Peyer's patch (tissue), 4 donors: ENCODE measurements at regions not wholly inside any gene's neighbourhood (a gene's known extent, or its start where the extent isn't known, plus 50 kb on each side); places are given as distances from the start of the nearest gene placed in this dataset.
"Not testable (repeated sequence)": the region's sequence is repeated elsewhere in the genome, so short reads cannot be mapped to it uniquely, and the experiment has no call there.

Source experiments
- DNase-seq, 3 donors: peaks; one replicate each; pipeline ENCODE4 v3.0.0-alpha.2; 2017 to 2019
- H3K27ac ChIP-seq, 4 donors: fragments of 200-600 bp; sonication (generic); one replicate each; pipeline ENCODE4 v1.5.1; 2016 to 2019
- H3K27me3 ChIP-seq, 2 donors: fragments of 200-600 bp; sonication (generic); one replicate each; pipeline ENCODE4 v1.5.1; 2019
- H3K36me3 ChIP-seq, 3 donors: fragments of 200-600 bp; sonication (generic); one replicate each; pipeline ENCODE4 v1.5.1; 2016 to 2019
- H3K4me1 ChIP-seq, 4 donors: fragments of 200-600 bp; sonication (generic); one replicate each; pipeline ENCODE4 v1.5.1; 2016 to 2019
- H3K4me3 ChIP-seq, 4 donors: fragments of 200-600 bp; sonication (generic); 1 replicate in 3 of 4; 2 replicates in 1 of 4; pipeline ENCODE4 v1.5.1; 2016 to 2019; ENCODE audit warnings: mild to moderate bottlenecking in 1 of 4
- H3K9me3 ChIP-seq, 4 donors: fragments of 200-600 bp; sonication (generic); one replicate each; pipeline ENCODE4 v1.5.1; 2016 to 2019; ENCODE audit warnings: mild to moderate bottlenecking in 1 of 4
- CTCF ChIP-seq, 6 experiments: fragments of 450-650 bp in 4 of 6; fragments of 200-600 bp in 2 of 6; sonication (generic) in 1 of 6; IDR thresholded peaks; one replicate each; pipeline ENCODE4 v1.5.1; 2017 to 2019; ENCODE audit warnings: antibody characterized with exemption in 6 of 6, mild to moderate bottlenecking in 3 of 6, moderate library complexity in 1 of 6
- POLR2A ChIP-seq, 2 donors: fragments of 450-650 bp; IDR thresholded peaks; one replicate each; pipeline ENCODE4 v1.5.1; 2017; ENCODE audit warnings: antibody characterized with exemption in 2 of 2, mild to moderate bottlenecking in 2 of 2, moderate library complexity in 2 of 2

- no peak overlapping the region for H3K27ac ChIP-seq
- H3K4me3 ChIP-seq = no peak overlapping the region
- H3K27me3 ChIP-seq = peaks cover 0 to 54% of the 10 kb centered on the region in 2 donors
- H3K9me3 ChIP-seq = no peaks in the 10 kb centered on the region
- DNase-seq = no peak
- H3K36me3 ChIP-seq = no peaks in the 10 kb centered on the region
- TF ChIP-seq POLR2A (IDR thresholded peaks at IDR 0.05) (no peak), CTCF (IDR thresholded peaks at IDR 0.05) (no peak)
- peaks cover 0 to 21% (median 3%) of the 10 kb centered on the region in 4 donors for H3K4me1 ChIP-seq
Observed at GRCh38 chr1:147076442-147076841, 95.8 kb downstream of the PRKAB2 start.

GRCh38 chr1:147072482-147073432 lies 99.5 kb downstream of the PRKAB2 start:
- Histone ChIP-seq H3K9me3 (no peaks in the 10 kb centered on the region), H3K4me1 (no peaks in the 10 kb centered on the region), H3K27me3 (peaks cover 0 to 17% of the 10 kb centered on the region in 2 donors), H3K4me3 (peak overlapping the region in 3 of 4 donors; percentile 31 to 38 (median 33)), H3K27ac (peak overlapping the region in 1 of 4 donors; percentile 63), H3K36me3 (no peaks in the 10 kb centered on the region)
- DNase-seq = peak in 1 of 3 donors; percentile 60
- TF ChIP-seq POLR2A (IDR thresholded peaks at IDR 0.05) = no peak
- TF ChIP-seq CTCF (IDR thresholded peaks at IDR 0.05) = no peak

- Histone ChIP-seq H3K4me1 (no peaks in the 10 kb centered on the region), H3K36me3 (no peaks in the 10 kb centered on the region), H3K27ac (no peak overlapping the region), H3K27me3 (peaks cover 0 to 11% of the 10 kb centered on the region in 2 donors), H3K9me3 (no peaks in the 10 kb centered on the region), H3K4me3 (no peak overlapping the region)
- TF ChIP-seq POLR2A (IDR thresholded peaks at IDR 0.05) (no peak), CTCF (IDR thresholded peaks at IDR 0.05) (no peak)
- DNase-seq = no peak
Observed at GRCh38 chr1:147071142-147071541, 101.1 kb downstream of the PRKAB2 start.

- Histone ChIP-seq H3K27me3 (no peaks in the 10 kb centered on the region), H3K27ac (no peak overlapping the region), H3K36me3 (no peaks in the 10 kb centered on the region), H3K4me1 (no peaks in the 10 kb centered on the region), H3K4me3 (no peak overlapping the region), H3K9me3 (peaks cover 0 to 2% (median 0%) of the 10 kb centered on the region in 4 donors)
- no peak for TF ChIP-seq CTCF (IDR thresholded peaks at IDR 0.05)
- no peak for TF ChIP-seq POLR2A (IDR thresholded peaks at IDR 0.05)
- DNase-seq = no peak
Observed at GRCh38 chr1:147062956-147063355, 109.3 kb downstream of the PRKAB2 start.

- DNase-seq, H3K4me1 ChIP-seq, H3K27ac ChIP-seq, H3K4me3 ChIP-seq, H3K27me3 ChIP-seq, H3K36me3 ChIP-seq, H3K9me3 ChIP-seq: not testable (repeated sequence)
Observed at GRCh38 chr1:147061880-147062279, 110.4 kb downstream of the PRKAB2 start.

- no peak for DNase-seq
- Histone ChIP-seq H3K36me3 (no peaks in the 10 kb centered on the region), H3K27me3 (no peaks in the 10 kb centered on the region), H3K4me3 (no peak overlapping the region), H3K27ac (peak overlapping the region in 1 of 4 donors; percentile 10), H3K4me1 (no peaks in the 10 kb centered on the region), H3K9me3 (no peaks in the 10 kb centered on the region)
- no peak for TF ChIP-seq POLR2A (IDR thresholded peaks at IDR 0.05)
- no peak for TF ChIP-seq CTCF (IDR thresholded peaks at IDR 0.05)
Observed at GRCh38 chr1:147053269-147053668, 115.1 kb downstream of the NBPF12 start.
